Keratinocyte (primary cell): ENCODE measurements at regions not wholly inside any gene's neighbourhood (a gene's known extent, or its start where the extent isn't known, plus 50 kb on each side); places are given as distances from the start of the nearest gene placed in this dataset.

Source experiments
- DNase-seq: peaks from one replicate; pipeline ENCODE4 v3.0.0-alpha.2; 2011; ENCODE audit warnings: low read depth, missing footprints, low spot score
- FAIRE-seq: peaks from 2 replicates; lab custom pipeline; 2011; peaks lifted over from hg19 to GRCh38; lab: Jason Lieb, UNC
- H2AFZ ChIP-seq: 2 replicates; pipeline ENCODE4 v1.6.0; 2012; ENCODE audit warnings: low read length, control low read depth, inconsistent platforms; ENCODE audit not compliant: control insufficient read depth
- H3K27ac ChIP-seq: 2 replicates; pipeline ENCODE4 v1.5.1; 2011; ENCODE audit warnings: low read length; ENCODE audit not compliant: control insufficient read depth, insufficient read depth
- H3K27me3 ChIP-seq: 3 replicates; pipeline ENCODE4 v1.6.0; 2011; ENCODE audit warnings: low read length; ENCODE audit not compliant: control insufficient read depth, insufficient read depth; ENCODE audit errors: extremely low read depth
- H3K36me3 ChIP-seq, 2 experiments: 2 replicates in 1 of 2; 3 replicates in 1 of 2; pipeline ENCODE4 v1.5.1; 2011; ENCODE audit warnings: low read length in 2 of 2, mild to moderate bottlenecking in 1 of 2; ENCODE audit not compliant: control insufficient read depth in 2 of 2, insufficient read depth in 2 of 2; ENCODE audit errors: extremely low read depth in 1 of 2
- H3K4me1 ChIP-seq: 3 replicates; pipeline ENCODE4 v1.5.1; 2011; ENCODE audit warnings: low read length; ENCODE audit not compliant: control insufficient read depth, insufficient read depth; ENCODE audit errors: extremely low read depth
- H3K4me2 ChIP-seq: 3 replicates; pipeline ENCODE4 v1.6.0; 2011; ENCODE audit warnings: low read depth, low read length; ENCODE audit not compliant: control insufficient read depth, insufficient read depth; ENCODE audit errors: extremely low read depth
- H3K4me3 ChIP-seq, 3 experiments: fragments of 200-600 bp in 1 of 3; sonication (generic) in 1 of 3; 2 replicates in 2 of 3; 3 replicates in 1 of 3; pipeline ENCODE4 v1.5.1; 2011 to 2016; ENCODE audit warnings: low read length in 3 of 3, mild to moderate bottlenecking in 3 of 3, control low read depth in 2 of 3, inconsistent platforms in 1 of 3, low read depth in 1 of 3, mixed read lengths in 1 of 3, mixed run types in 1 of 3, moderate library complexity in 1 of 3; ENCODE audit not compliant: control insufficient read depth in 2 of 3, insufficient read depth in 2 of 3; ENCODE audit errors: extremely low read depth in 1 of 3
- H3K79me2 ChIP-seq: 2 replicates; pipeline ENCODE4 v1.6.0; 2012; ENCODE audit warnings: low read length; ENCODE audit not compliant: control insufficient read depth, insufficient read depth
- H3K9ac ChIP-seq: 3 replicates; pipeline ENCODE4 v1.6.0; 2011; ENCODE audit warnings: low read length; ENCODE audit not compliant: control insufficient read depth, insufficient read depth; ENCODE audit errors: extremely low read depth
- H3K9me1 ChIP-seq: 3 replicates; pipeline ENCODE4 v1.6.0; 2011; ENCODE audit warnings: low read length; ENCODE audit not compliant: control insufficient read depth, insufficient read depth; ENCODE audit errors: extremely low read depth
- H3K9me3 ChIP-seq: 2 replicates; pipeline ENCODE4 v1.5.1; 2012; ENCODE audit warnings: low read depth, low read length; ENCODE audit not compliant: control insufficient read depth
- H4K20me1 ChIP-seq: 3 replicates; pipeline ENCODE4 v1.6.0; 2011; ENCODE audit warnings: low read length; ENCODE audit not compliant: control insufficient read depth, insufficient read depth; ENCODE audit errors: extremely low read depth
- EZH2 ChIP-seq: IDR thresholded peaks from one replicate; pipeline ENCODE4 v1.6.1; 2012; ENCODE audit warnings: inconsistent platforms, mild to moderate bottlenecking, low read length, moderate library complexity
- dilution Hi-C: fragments of 300-500 bp; cut with MboI; formaldehyde crosslinking; loops from one replicate; pipeline ENCODE4 v1.7.0; 2020; ENCODE audit warnings: low sequenced_read_pairs; ENCODE audit not compliant: extremely low pct_ligation_motif_present
- TF ChIP-seq, protein P1 (sequence below), 3 experiments: IDR thresholded peaks in 1 of 3; conservative IDR thresholded peaks in 1 of 3; optimal IDR thresholded peaks in 1 of 3; 2 replicates in 2 of 3; 3 replicates in 1 of 3; pipeline versions ENCODE3 to v1.5.1; 2011; ENCODE audit warnings: low read length in 3 of 3, mild to moderate bottlenecking in 3 of 3, moderate library complexity in 2 of 3, control low read depth in 1 of 3, inconsistent platforms in 1 of 3; ENCODE audit not compliant: insufficient read depth in 2 of 3; ENCODE audit errors: extremely low read depth in 1 of 3

DNA sequence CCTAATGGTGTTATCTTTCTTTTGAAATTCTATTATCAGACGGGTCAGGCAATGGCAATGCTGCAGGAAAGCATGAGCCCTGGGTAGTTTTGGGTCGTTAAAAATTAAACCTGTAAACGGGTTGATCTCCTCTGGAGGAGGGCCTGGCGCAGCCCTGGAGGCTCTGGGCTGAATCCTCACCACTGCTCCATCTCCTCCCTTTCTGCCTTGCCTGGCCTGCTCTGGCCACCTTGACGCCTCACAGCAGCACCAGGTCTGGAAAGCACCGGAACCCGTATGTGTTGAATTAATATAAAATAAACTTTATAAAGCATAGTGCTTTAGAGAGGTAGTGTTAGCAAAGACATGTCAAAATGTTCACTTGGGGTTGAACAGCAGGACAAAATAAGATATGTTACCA lies 316.1 kb downstream of the LNPK start:
- no peak for FAIRE-seq

DNA sequence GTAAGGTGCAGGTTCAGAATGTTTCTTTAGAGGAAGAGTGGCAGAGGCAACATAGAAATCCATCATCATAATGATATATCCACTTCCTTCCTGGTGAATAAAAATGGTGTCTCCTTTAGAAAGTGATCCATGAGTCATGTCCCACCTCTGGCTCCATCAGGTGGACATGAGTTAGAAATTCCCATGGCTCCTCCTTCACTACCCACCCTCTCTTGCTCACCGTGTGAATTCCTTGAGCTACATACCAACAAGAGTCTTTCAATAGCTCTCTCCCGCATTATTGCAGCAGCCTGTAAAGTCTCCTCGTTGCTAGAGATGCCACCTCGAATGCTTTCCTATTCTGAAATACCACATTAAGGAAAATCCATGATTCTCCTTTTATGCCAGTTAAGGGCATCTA lies 317.6 kb downstream of the LNPK start:
- Histone ChIP-seq H2AFZ (no peak overlapping the region), H3K9ac (no peak overlapping the region), H3K27me3 (no peaks in the 10 kb centered on the region), H3K9me3 (no peaks in the 10 kb centered on the region), H4K20me1 (no peaks in the 10 kb centered on the region), H3K36me3 (no peaks in the 10 kb centered on the region), H3K4me3 (no peak overlapping the region), H3K4me2 (no peak overlapping the region), H3K4me1 (no peaks in the 10 kb centered on the region), H3K9me1 (no peaks in the 10 kb centered on the region), H3K79me2 (no peaks in the 10 kb centered on the region), H3K27ac (no peak overlapping the region)
- FAIRE-seq (no peak), DNase-seq (no peak)
- TF ChIP-seq, protein P1, sequence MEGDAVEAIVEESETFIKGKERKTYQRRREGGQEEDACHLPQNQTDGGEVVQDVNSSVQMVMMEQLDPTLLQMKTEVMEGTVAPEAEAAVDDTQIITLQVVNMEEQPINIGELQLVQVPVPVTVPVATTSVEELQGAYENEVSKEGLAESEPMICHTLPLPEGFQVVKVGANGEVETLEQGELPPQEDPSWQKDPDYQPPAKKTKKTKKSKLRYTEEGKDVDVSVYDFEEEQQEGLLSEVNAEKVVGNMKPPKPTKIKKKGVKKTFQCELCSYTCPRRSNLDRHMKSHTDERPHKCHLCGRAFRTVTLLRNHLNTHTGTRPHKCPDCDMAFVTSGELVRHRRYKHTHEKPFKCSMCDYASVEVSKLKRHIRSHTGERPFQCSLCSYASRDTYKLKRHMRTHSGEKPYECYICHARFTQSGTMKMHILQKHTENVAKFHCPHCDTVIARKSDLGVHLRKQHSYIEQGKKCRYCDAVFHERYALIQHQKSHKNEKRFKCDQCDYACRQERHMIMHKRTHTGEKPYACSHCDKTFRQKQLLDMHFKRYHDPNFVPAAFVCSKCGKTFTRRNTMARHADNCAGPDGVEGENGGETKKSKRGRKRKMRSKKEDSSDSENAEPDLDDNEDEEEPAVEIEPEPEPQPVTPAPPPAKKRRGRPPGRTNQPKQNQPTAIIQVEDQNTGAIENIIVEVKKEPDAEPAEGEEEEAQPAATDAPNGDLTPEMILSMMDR (optimal IDR thresholded peaks at IDR 0.05 in 1 of 3, IDR thresholded peaks at IDR 0.05 in 1 of 3, conservative IDR thresholded peaks at IDR 0.05 in 1 of 3; ENCODE audit: extremely low read depth in 1 of 3, insufficient read depth in 2 of 3, low read length in 3 of 3): no peak
- TF ChIP-seq EZH2: no peak
- dilution Hi-C loops: no loop called here

More for the DNA sequence above, 316.1 kb downstream of the LNPK start:
- TF ChIP-seq EZH2: no peak
- TF ChIP-seq, protein P1 (optimal IDR thresholded peaks at IDR 0.05 in 1 of 3, IDR thresholded peaks at IDR 0.05 in 1 of 3, conservative IDR thresholded peaks at IDR 0.05 in 1 of 3; ENCODE audit: extremely low read depth in 1 of 3, insufficient read depth in 2 of 3, low read length in 3 of 3): no peak
- no peaks in the 10 kb centered on the region for H3K27me3 ChIP-seq
- H3K4me1 ChIP-seq: no peaks in the 10 kb centered on the region
- H3K36me3 ChIP-seq: no peaks in the 10 kb centered on the region
- DNase-seq: no peak
- H3K27ac ChIP-seq: no peak overlapping the region
- H2AFZ ChIP-seq: no peak overlapping the region
- H3K79me2 ChIP-seq: no peaks in the 10 kb centered on the region
- dilution Hi-C loops: no loop called here
- no peaks in the 10 kb centered on the region for H4K20me1 ChIP-seq
- H3K4me2 ChIP-seq: no peak overlapping the region
- H3K9me1 ChIP-seq: no peaks in the 10 kb centered on the region
- H3K4me3 ChIP-seq: no peak overlapping the region
- no peaks in the 10 kb centered on the region for H3K9me3 ChIP-seq
- no peak overlapping the region for H3K9ac ChIP-seq
